SK-N-MC (cell line): ENCODE measurements at regions not wholly inside any gene's neighbourhood (a gene's known extent, or its start where the extent isn't known, plus 50 kb on each side); places are given as distances from the start of the nearest gene placed in this dataset.

Source experiments
- EZH2 ChIP-seq: fragments of 200-600 bp; sonication (generic); IDR thresholded peaks from one replicate; pipeline ENCODE4 v1.6.1; 2017; ENCODE audit warnings: antibody characterized with exemption
- FOXP2 ChIP-seq: optimal IDR thresholded peaks from 2 replicates; pipeline ENCODE3; 2011; ENCODE audit warnings: mild to moderate bottlenecking, moderate library complexity; ENCODE audit not compliant: insufficient read depth; ENCODE audit errors: extremely low read length, control extremely low read depth
- POLR2AphosphoS5 ChIP-seq: IDR thresholded peaks from 2 replicates; pipeline ENCODE4 v1.6.1; 2012; ENCODE audit warnings: mild to moderate bottlenecking, low read depth, low read length, borderline replicate concordance

- no peak for TF ChIP-seq POLR2AphosphoS5
- no peak for TF ChIP-seq EZH2
- no peak for TF ChIP-seq FOXP2
Observed at GRCh38 chr2:236353594-236353942, 89.4 kb upstream of the ASB18 start.
